ENCODE measurements at regions not wholly inside any gene's neighbourhood (a gene's known extent, or its start where the extent isn't known, plus 50 kb on each side); places are given as distances from the start of the nearest gene placed in this dataset.

DNA sequence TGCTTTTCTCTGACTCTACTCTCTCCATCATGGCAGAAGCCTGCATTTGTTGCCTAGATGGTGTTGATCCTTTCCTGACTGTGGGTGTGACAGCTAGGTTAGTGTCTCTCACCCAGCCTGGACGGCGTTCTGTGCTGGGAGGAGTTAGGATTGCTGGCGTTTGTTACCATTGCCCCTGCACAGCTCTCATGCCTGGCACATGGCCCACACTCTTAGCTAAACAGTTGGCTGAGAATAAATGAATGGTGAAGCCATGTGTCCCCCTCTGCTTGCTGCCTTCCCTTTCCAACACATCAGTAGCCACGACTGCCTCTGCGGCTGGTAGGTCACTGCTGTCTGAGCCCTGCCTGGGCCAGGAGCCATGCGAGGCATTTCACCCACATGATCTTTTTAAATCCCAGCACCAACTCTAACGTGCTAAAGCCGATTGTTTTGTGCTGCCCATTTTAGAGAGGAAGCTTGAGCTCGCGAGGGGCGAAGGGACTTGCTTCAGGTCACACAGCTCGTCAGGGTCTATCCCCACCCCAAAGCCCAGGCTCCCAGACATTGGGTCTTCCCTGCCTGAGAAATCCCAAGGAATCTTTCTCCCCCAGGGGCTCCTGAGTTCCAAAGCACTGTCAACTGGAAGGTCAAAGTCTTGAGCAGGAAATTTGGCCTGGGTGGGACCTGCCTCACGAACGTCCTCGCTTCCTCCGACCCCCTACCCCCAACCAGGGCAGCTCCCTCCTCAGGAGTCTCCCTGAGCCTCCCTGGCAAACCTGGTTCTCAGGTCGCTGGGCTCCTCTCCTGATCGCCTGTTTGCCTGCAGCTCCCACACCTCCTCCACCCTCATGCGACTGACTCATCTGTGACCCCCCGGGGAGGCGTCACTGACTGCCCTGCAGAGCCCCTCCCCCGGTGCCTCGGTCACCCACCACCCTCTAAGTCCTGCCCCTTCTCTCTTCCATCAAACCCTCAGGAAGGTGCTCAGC lies 271.7 kb upstream of the C1orf174 start:
- H3K9me3 ChIP-seq (ENCODE audit: insufficient read depth, low read depth, low read length) = peaks cover 3% of the 10 kb centered on the region
- H3K4me3 ChIP-seq (ENCODE audit: low read depth, low read length) = no peak overlapping the region
- no peak overlapping the region for H2AK5ac ChIP-seq (ENCODE audit: low read length)
- H3K9ac ChIP-seq (ENCODE audit: low read length) = no peak overlapping the region
- H3K23ac ChIP-seq (ENCODE audit: low read length) = no peak overlapping the region
- no peaks in the 10 kb centered on the region for H3K36me3 ChIP-seq (ENCODE audit: control insufficient read depth in 1 of 2, insufficient read depth in 2 of 2, low read length in 2 of 2)
- no peak overlapping the region for H3K4me2 ChIP-seq (ENCODE audit: low read length)
- no peak overlapping the region for H3K4ac ChIP-seq (ENCODE audit: low read depth, low read length)
- no peak overlapping the region for H4K8ac ChIP-seq (ENCODE audit: low read depth, low read length)
- no CpG with 5 or more reads among the region's 23 CpGs for WGBS (ENCODE audit: extremely low coverage, insufficient coverage, insufficient read length)
- no peak overlapping the region for H3K14ac ChIP-seq (ENCODE audit: low read length)
- H2BK5ac ChIP-seq (ENCODE audit: low read depth, low read length, poor library complexity) = no peak overlapping the region
- H3K18ac ChIP-seq (ENCODE audit: low read length) = no peak overlapping the region
- no peaks in the 10 kb centered on the region for H3K27me3 ChIP-seq (ENCODE audit: insufficient read depth, low read length)
- DNase-seq = no peak
- no peak overlapping the region for H2BK120ac ChIP-seq (ENCODE audit: insufficient read depth, low read length, poor library complexity)
- no peaks in the 10 kb centered on the region for H3K79me2 ChIP-seq (ENCODE audit: control insufficient read depth, insufficient read depth, low read length, poor library complexity)
- H4K12ac ChIP-seq (ENCODE audit: low read depth, low read length) = no peak overlapping the region
- no peak overlapping the region for H4K91ac ChIP-seq (ENCODE audit: low read depth, low read length)
- H3K79me1 ChIP-seq (ENCODE audit: low read length) = no peaks in the 10 kb centered on the region
- H2BK12ac ChIP-seq (ENCODE audit: low read length) = no peak overlapping the region
- no peak overlapping the region for H3K27ac ChIP-seq (ENCODE audit: low read depth, low read length)
- no peak overlapping the region for H2AFZ ChIP-seq (ENCODE audit: insufficient read depth, low read length, poor library complexity)
- no peaks in the 10 kb centered on the region for H3K4me1 ChIP-seq (ENCODE audit: control insufficient read depth in 1 of 2, insufficient read depth in 2 of 2, low read length in 2 of 2)

DNA sequence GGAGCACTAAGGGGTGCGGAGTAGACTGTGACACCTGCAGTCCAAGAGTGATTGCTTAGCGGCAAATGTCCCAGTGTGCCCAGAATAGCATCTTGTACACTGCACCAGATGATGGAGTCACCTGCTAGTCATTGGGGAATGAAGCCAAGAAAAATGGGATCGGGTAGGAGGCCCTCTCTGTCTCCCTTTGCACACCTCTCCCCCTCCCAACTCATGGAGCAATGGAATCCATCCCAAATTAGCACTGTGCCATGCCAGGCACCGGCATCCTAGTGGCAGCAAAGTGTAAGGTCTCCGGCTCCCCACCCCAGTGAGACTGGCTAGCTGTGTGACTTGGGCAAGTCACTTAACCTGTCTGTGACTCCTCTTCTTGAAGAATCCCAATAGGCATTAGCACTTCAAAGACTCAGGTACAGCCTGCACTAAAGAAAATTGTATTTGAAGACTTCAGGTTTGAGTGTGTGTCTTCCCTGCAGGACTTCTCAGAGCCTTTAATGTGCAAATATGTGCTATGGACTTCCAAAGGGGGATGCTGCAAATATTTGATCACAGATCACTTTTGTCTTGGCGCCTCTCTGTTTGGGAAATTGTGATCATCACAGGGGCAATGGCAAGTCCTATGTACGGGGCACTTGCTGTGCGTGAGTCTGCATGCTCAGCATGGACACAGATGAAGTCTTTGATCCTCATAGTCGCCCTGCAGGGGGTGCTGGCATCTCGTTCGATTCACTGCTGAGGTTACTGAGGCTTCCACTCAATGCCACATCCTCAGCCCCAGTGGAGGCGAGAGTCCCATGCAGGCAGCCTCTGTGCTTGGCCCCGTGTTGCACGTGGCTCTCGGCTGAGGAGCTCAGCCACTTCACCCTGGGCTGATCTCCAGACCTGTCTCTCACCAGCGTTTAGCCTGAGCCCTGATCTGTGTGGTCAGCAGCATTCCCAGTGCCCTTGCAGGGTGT lies 272.9 kb upstream of the C1orf174 start:
- no peak overlapping the region for H2BK120ac ChIP-seq (ENCODE audit: insufficient read depth, low read length, poor library complexity)
- H3K4me2 ChIP-seq (ENCODE audit: low read length) = no peak overlapping the region
- no CpG with 5 or more reads among the region's 16 CpGs for WGBS (ENCODE audit: extremely low coverage, insufficient coverage, insufficient read length)

GRCh38 chr1:4173731-4174130 lies 273.7 kb upstream of the C1orf174 start:
- no peaks in the 10 kb centered on the region for H3K27me3 ChIP-seq (ENCODE audit: insufficient read depth, low read length)
- no peak overlapping the region for H4K12ac ChIP-seq (ENCODE audit: low read depth, low read length)
- no peak overlapping the region for H3K4ac ChIP-seq (ENCODE audit: low read depth, low read length)
- no peak overlapping the region for H2BK12ac ChIP-seq (ENCODE audit: low read length)
- no peak overlapping the region for H4K91ac ChIP-seq (ENCODE audit: low read depth, low read length)
- H3K18ac ChIP-seq (ENCODE audit: low read length) = no peak overlapping the region
- no peaks in the 10 kb centered on the region for H3K36me3 ChIP-seq (ENCODE audit: control insufficient read depth in 1 of 2, insufficient read depth in 2 of 2, low read length in 2 of 2)
- no peak overlapping the region for H4K8ac ChIP-seq (ENCODE audit: low read depth, low read length)
- no peak overlapping the region for H2BK5ac ChIP-seq (ENCODE audit: low read depth, low read length, poor library complexity)
- H3K9me3 ChIP-seq (ENCODE audit: insufficient read depth, low read depth, low read length) = no peaks in the 10 kb centered on the region
- H3K27ac ChIP-seq (ENCODE audit: low read depth, low read length) = no peak overlapping the region
- no peaks in the 10 kb centered on the region for H3K79me1 ChIP-seq (ENCODE audit: low read length)
- H3K79me2 ChIP-seq (ENCODE audit: control insufficient read depth, insufficient read depth, low read length, poor library complexity) = no peaks in the 10 kb centered on the region
- no peak overlapping the region for H3K9ac ChIP-seq (ENCODE audit: low read length)
- H3K23ac ChIP-seq (ENCODE audit: low read length) = no peak overlapping the region
- H3K4me1 ChIP-seq (ENCODE audit: control insufficient read depth in 1 of 2, insufficient read depth in 2 of 2, low read length in 2 of 2) = no peaks in the 10 kb centered on the region
- no peak overlapping the region for H3K4me2 ChIP-seq (ENCODE audit: low read length)
- H3K4me3 ChIP-seq (ENCODE audit: low read depth, low read length) = peak overlapping the region; percentile 12
- H2BK120ac ChIP-seq (ENCODE audit: insufficient read depth, low read length, poor library complexity) = no peak overlapping the region
- no peak overlapping the region for H3K14ac ChIP-seq (ENCODE audit: low read length)
- no peak overlapping the region for H2AK5ac ChIP-seq (ENCODE audit: low read length)
- H2AFZ ChIP-seq (ENCODE audit: insufficient read depth, low read length, poor library complexity) = no peak overlapping the region
- no CpG with 5 or more reads among the region's 9 CpGs for WGBS (ENCODE audit: extremely low coverage, insufficient coverage, insufficient read length)
- DNase-seq = no peak

More for the DNA sequence above, 272.9 kb upstream of the C1orf174 start:
- Histone ChIP-seq H3K27ac (ENCODE audit: low read depth, low read length) (no peak overlapping the region), H4K8ac (ENCODE audit: low read depth, low read length) (no peak overlapping the region), H4K91ac (ENCODE audit: low read depth, low read length) (no peak overlapping the region), H3K4ac (ENCODE audit: low read depth, low read length) (no peak overlapping the region), H2BK5ac (ENCODE audit: low read depth, low read length, poor library complexity) (no peak overlapping the region), H2AFZ (ENCODE audit: insufficient read depth, low read length, poor library complexity) (no peak overlapping the region), H2BK12ac (ENCODE audit: low read length) (no peak overlapping the region), H3K4me3 (ENCODE audit: low read depth, low read length) (no peak overlapping the region), H3K9me3 (ENCODE audit: insufficient read depth, low read depth, low read length) (no peaks in the 10 kb centered on the region), H3K27me3 (ENCODE audit: insufficient read depth, low read length) (no peaks in the 10 kb centered on the region), H4K12ac (ENCODE audit: low read depth, low read length) (no peak overlapping the region), H2AK5ac (ENCODE audit: low read length) (no peak overlapping the region), H3K4me1 (ENCODE audit: control insufficient read depth in 1 of 2, insufficient read depth in 2 of 2, low read length in 2 of 2) (no peaks in the 10 kb centered on the region), H3K14ac (ENCODE audit: low read length) (no peak overlapping the region), H3K23ac (ENCODE audit: low read length) (no peak overlapping the region), H3K36me3 (ENCODE audit: control insufficient read depth in 1 of 2, insufficient read depth in 2 of 2, low read length in 2 of 2) (no peaks in the 10 kb centered on the region), H3K79me1 (ENCODE audit: low read length) (no peaks in the 10 kb centered on the region), H3K79me2 (ENCODE audit: control insufficient read depth, insufficient read depth, low read length, poor library complexity) (no peaks in the 10 kb centered on the region), H3K18ac (ENCODE audit: low read length) (no peak overlapping the region), H3K9ac (ENCODE audit: low read length) (no peak overlapping the region)
- no peak for DNase-seq

GRCh38 chr1:4174291-4175200 lies 274.5 kb upstream of the C1orf174 start:
- no peak overlapping the region for H3K27ac ChIP-seq (ENCODE audit: low read depth, low read length)
- no peaks in the 10 kb centered on the region for H3K27me3 ChIP-seq (ENCODE audit: insufficient read depth, low read length)
- WGBS (ENCODE audit: extremely low coverage, insufficient coverage, insufficient read length) = no CpG with 5 or more reads among the region's 21 CpGs
- no peak overlapping the region for H3K9ac ChIP-seq (ENCODE audit: low read length)
- no peaks in the 10 kb centered on the region for H3K79me1 ChIP-seq (ENCODE audit: low read length)
- H2AK5ac ChIP-seq (ENCODE audit: low read length) = no peak overlapping the region
- H3K79me2 ChIP-seq (ENCODE audit: control insufficient read depth, insufficient read depth, low read length, poor library complexity) = no peaks in the 10 kb centered on the region
- no peak overlapping the region for H3K4me2 ChIP-seq (ENCODE audit: low read length)
- no peaks in the 10 kb centered on the region for H3K9me3 ChIP-seq (ENCODE audit: insufficient read depth, low read depth, low read length)
- H3K36me3 ChIP-seq (ENCODE audit: control insufficient read depth in 1 of 2, insufficient read depth in 2 of 2, low read length in 2 of 2) = no peaks in the 10 kb centered on the region
- no peak overlapping the region for H3K14ac ChIP-seq (ENCODE audit: low read length)
- no peak overlapping the region for H3K4me3 ChIP-seq (ENCODE audit: low read depth, low read length)
- no peak overlapping the region for H4K8ac ChIP-seq (ENCODE audit: low read depth, low read length)
- no peak overlapping the region for H3K4ac ChIP-seq (ENCODE audit: low read depth, low read length)
- DNase-seq = no peak
- H4K91ac ChIP-seq (ENCODE audit: low read depth, low read length) = no peak overlapping the region
- no peak overlapping the region for H4K12ac ChIP-seq (ENCODE audit: low read depth, low read length)
- H3K23ac ChIP-seq (ENCODE audit: low read length) = no peak overlapping the region
- H3K18ac ChIP-seq (ENCODE audit: low read length) = no peak overlapping the region
- no peak overlapping the region for H2AFZ ChIP-seq (ENCODE audit: insufficient read depth, low read length, poor library complexity)
- H2BK12ac ChIP-seq (ENCODE audit: low read length) = no peak overlapping the region
- H3K4me1 ChIP-seq (ENCODE audit: control insufficient read depth in 1 of 2, insufficient read depth in 2 of 2, low read length in 2 of 2) = no peaks in the 10 kb centered on the region
- H2BK5ac ChIP-seq (ENCODE audit: low read depth, low read length, poor library complexity) = no peak overlapping the region
- no peak overlapping the region for H2BK120ac ChIP-seq (ENCODE audit: insufficient read depth, low read length, poor library complexity)

Measured in trophoblast cell (in vitro differentiated cells and primary cell).